Spinal cord (tissue), 9 donors: ENCODE measurements at regions not wholly inside any gene's neighbourhood (a gene's known extent, or its start where the extent isn't known, plus 50 kb on each side); places are given as distances from the start of the nearest gene placed in this dataset.

Experiments
- DNase-seq, 6 donors: peaks; one replicate each; pipeline versions ENCODE4 v3.0.0 to v3.0.0-alpha.2; 2013 to 2015; ENCODE audit warnings: low spot score in 6 of 6, low read depth in 4 of 6
- H3K27ac ChIP-seq: one replicate; pipeline ENCODE4 v1.5.1; 2013; ENCODE audit warnings: low read depth, low read length, control low read depth
- H3K27me3 ChIP-seq: one replicate; pipeline ENCODE4 v1.6.1; 2013; ENCODE audit warnings: low read length; ENCODE audit not compliant: control insufficient read depth, insufficient read depth
- H3K36me3 ChIP-seq: one replicate; pipeline ENCODE4 v1.6.1; 2013; ENCODE audit warnings: low read length; ENCODE audit not compliant: control insufficient read depth, insufficient read depth
- H3K4me1 ChIP-seq: one replicate; pipeline ENCODE4 v1.6.1; 2013; ENCODE audit warnings: low read length; ENCODE audit not compliant: control insufficient read depth, insufficient read depth
- H3K4me3 ChIP-seq: one replicate; pipeline ENCODE4 v1.5.1; 2013; ENCODE audit warnings: low read depth, low read length, control low read depth
- H3K9me3 ChIP-seq: one replicate; pipeline ENCODE4 v1.6.1; 2013; ENCODE audit warnings: low read length; ENCODE audit not compliant: control insufficient read depth, insufficient read depth
- WGBS: methylation state at CpG from one replicate; pipeline ENCODE4 v1.1.5; 2013; ENCODE audit warnings: missing lambda C conversion rate; ENCODE audit not compliant: insufficient coverage; 5-methylcytosine and 5-hydroxymethylcytosine counted together
- donor health status: healthy.

GRCh38 chr12:3365463-3366411 lies 125.3 kb upstream of the PRMT8 start:
- Histone ChIP-seq H3K4me1 (peaks cover 18% of the 10 kb centered on the region), H3K27ac (no peak overlapping the region), H3K4me3 (peak overlapping the region; percentile 21), H3K9me3 (no peaks in the 10 kb centered on the region), H3K27me3 (peaks cover 29% of the 10 kb centered on the region), H3K36me3 (no peaks in the 10 kb centered on the region)
- peak in 2 of 6 donors; percentile 51 to 74 for DNase-seq
- WGBS = 2% methylated on average over 85 of the region's 87 CpGs

- H3K27me3 ChIP-seq = peaks cover 29% of the 10 kb centered on the region
- H3K4me1 ChIP-seq = peaks cover 18% of the 10 kb centered on the region
- no peak for DNase-seq
- H3K27ac ChIP-seq = no peak overlapping the region
- no peaks in the 10 kb centered on the region for H3K36me3 ChIP-seq
- H3K4me3 ChIP-seq = no peak overlapping the region
- H3K9me3 ChIP-seq = no peaks in the 10 kb centered on the region
- WGBS = 43% methylated on average over 23 of the region's 26 CpGs
Observed at GRCh38 chr12:3366451-3367110, 124.4 kb upstream of the PRMT8 start.

- Histone ChIP-seq H3K27ac (no peak overlapping the region), H3K4me3 (no peak overlapping the region), H3K27me3 (peaks cover 29% of the 10 kb centered on the region), H3K36me3 (no peaks in the 10 kb centered on the region), H3K4me1 (peaks cover 18% of the 10 kb centered on the region), H3K9me3 (no peaks in the 10 kb centered on the region)
- WGBS = 93% methylated on average over 13 of the region's 16 CpGs
- DNase-seq = no peak
Observed at GRCh38 chr12:3367750-3368444, 123.1 kb upstream of the PRMT8 start.

- Histone ChIP-seq H3K27me3 (peaks cover 13% of the 10 kb centered on the region), H3K4me3 (no peak overlapping the region), H3K9me3 (no peaks in the 10 kb centered on the region), H3K27ac (no peak overlapping the region), H3K4me1 (peaks cover 6% of the 10 kb centered on the region), H3K36me3 (no peaks in the 10 kb centered on the region)
- DNase-seq = peak in 1 of 6 donors; percentile 29
- no CpG with 5 or more reads among the region's 4 CpGs for WGBS
Observed at GRCh38 chr12:3371018-3371417, 120.0 kb upstream of the PRMT8 start.

GRCh38 chr12:3375326-3375725 lies 115.7 kb upstream of the PRMT8 start:
- no peak for DNase-seq
- H3K9me3 ChIP-seq = no peaks in the 10 kb centered on the region
- H3K27ac ChIP-seq = no peak overlapping the region
- no peaks in the 10 kb centered on the region for H3K4me1 ChIP-seq
- no peak overlapping the region for H3K4me3 ChIP-seq
- H3K36me3 ChIP-seq = no peaks in the 10 kb centered on the region
- H3K27me3 ChIP-seq = no peaks in the 10 kb centered on the region
- 92% methylated on average over 4 of the region's 4 CpGs for WGBS

GRCh38 chr12:3376779-3377455 lies 114.1 kb upstream of the PRMT8 start:
- no peaks in the 10 kb centered on the region for H3K9me3 ChIP-seq
- H3K4me3 ChIP-seq = no peak overlapping the region
- no peaks in the 10 kb centered on the region for H3K27me3 ChIP-seq
- DNase-seq = no peak
- H3K4me1 ChIP-seq = peaks cover 10% of the 10 kb centered on the region
- WGBS = 76% methylated on average over 5 of the region's 5 CpGs
- H3K27ac ChIP-seq = no peak overlapping the region
- no peaks in the 10 kb centered on the region for H3K36me3 ChIP-seq

- peaks cover 10% of the 10 kb centered on the region for H3K4me1 ChIP-seq
- H3K27ac ChIP-seq = no peak overlapping the region
- no peaks in the 10 kb centered on the region for H3K27me3 ChIP-seq
- H3K36me3 ChIP-seq = no peaks in the 10 kb centered on the region
- no peak overlapping the region for H3K4me3 ChIP-seq
- H3K9me3 ChIP-seq = no peaks in the 10 kb centered on the region
- 87% methylated on average over 4 of the region's 4 CpGs for WGBS
- no peak for DNase-seq
Observed at GRCh38 chr12:3378655-3379054, 112.3 kb upstream of the PRMT8 start.

GRCh38 chr12:3379079-3379478 lies 111.9 kb upstream of the PRMT8 start:
- H3K36me3 ChIP-seq = no peaks in the 10 kb centered on the region
- H3K4me1 ChIP-seq = peaks cover 10% of the 10 kb centered on the region
- H3K27me3 ChIP-seq = no peaks in the 10 kb centered on the region
- H3K4me3 ChIP-seq = no peak overlapping the region
- no peak for DNase-seq
- H3K9me3 ChIP-seq = no peaks in the 10 kb centered on the region
- 65% methylated on average over 5 of the region's 6 CpGs for WGBS
- no peak overlapping the region for H3K27ac ChIP-seq
